ENCODE measurements at regions not wholly inside any gene's neighbourhood (a gene's known extent, or its start where the extent isn't known, plus 50 kb on each side); places are given as distances from the start of the nearest gene placed in this dataset.
A peak's percentile ranks its signal among the peaks of the same experiment; 100 is the strongest.

DNA sequence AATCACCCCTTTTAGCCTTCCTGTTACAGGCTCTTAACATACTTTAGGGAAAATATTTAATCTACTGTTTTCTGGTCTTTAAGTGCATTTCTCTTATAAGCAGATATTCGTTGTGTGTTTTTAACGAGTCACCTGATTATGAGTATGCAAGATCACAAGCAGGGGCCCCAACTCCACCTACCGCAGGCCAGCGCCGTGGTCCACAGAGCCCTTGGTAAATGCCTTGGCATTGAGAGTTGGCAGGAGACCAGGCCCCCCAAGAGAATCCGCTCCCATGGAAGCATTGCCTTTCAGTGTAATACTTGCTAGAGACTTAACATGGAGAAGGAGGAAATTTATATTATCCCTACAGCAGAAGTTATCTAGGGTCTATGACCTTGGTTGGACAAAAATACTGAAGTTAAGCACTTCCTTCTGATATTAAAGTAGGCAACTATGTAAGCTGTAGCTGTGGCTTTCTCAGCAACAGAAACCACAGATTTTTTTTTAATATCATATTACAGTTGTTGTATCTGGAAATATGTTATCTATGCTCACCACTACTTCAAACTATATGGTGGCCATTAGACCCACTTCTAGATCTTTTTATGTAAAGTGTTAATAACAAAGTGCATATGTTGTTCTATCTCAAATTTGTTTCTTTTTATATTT is 241.8 kb upstream of the MGAT5 start:
- Histone ChIP-seq H3K27me3 (ENCODE audit: control insufficient read depth in 2 of 2, insufficient read depth in 2 of 2, low read length in 2 of 2) (no peaks in the 10 kb centered on the region), H3K9me3 (ENCODE audit: control insufficient read depth in 2 of 3, low read length in 3 of 3) (no peaks in the 10 kb centered on the region), H3K4me1 (ENCODE audit: control insufficient read depth in 2 of 2, insufficient read depth in 2 of 2, low read length in 2 of 2) (no peaks in the 10 kb centered on the region), H3K36me3 (ENCODE audit: control insufficient read depth in 2 of 3, insufficient read depth in 3 of 3, low read length in 3 of 3) (no peaks in the 10 kb centered on the region), H3K27ac (ENCODE audit: low read depth, low read length) (no peak overlapping the region), H3K4me3 (ENCODE audit: low read length) (no peak overlapping the region)
- ChIA-PET CTCF (no interaction called here), POLR2A (no interaction called here)
- Mint-ChIP-seq H3K9me3 (no peaks in the 10 kb centered on the region), H3K36me3 (no peaks in the 10 kb centered on the region), H3K4me1 (no peaks in the 10 kb centered on the region), H3K4me3 (no peak overlapping the region), H3K27ac (no peak overlapping the region), H3K27me3 (peaks cover 0 to 2% (median 0%) of the 10 kb centered on the region in 5 donors)
- no peak for ATAC-seq
- intact Hi-C loops (cut with micrococcal nuclease): no loop called here
- DNase-seq: no peak

DNA sequence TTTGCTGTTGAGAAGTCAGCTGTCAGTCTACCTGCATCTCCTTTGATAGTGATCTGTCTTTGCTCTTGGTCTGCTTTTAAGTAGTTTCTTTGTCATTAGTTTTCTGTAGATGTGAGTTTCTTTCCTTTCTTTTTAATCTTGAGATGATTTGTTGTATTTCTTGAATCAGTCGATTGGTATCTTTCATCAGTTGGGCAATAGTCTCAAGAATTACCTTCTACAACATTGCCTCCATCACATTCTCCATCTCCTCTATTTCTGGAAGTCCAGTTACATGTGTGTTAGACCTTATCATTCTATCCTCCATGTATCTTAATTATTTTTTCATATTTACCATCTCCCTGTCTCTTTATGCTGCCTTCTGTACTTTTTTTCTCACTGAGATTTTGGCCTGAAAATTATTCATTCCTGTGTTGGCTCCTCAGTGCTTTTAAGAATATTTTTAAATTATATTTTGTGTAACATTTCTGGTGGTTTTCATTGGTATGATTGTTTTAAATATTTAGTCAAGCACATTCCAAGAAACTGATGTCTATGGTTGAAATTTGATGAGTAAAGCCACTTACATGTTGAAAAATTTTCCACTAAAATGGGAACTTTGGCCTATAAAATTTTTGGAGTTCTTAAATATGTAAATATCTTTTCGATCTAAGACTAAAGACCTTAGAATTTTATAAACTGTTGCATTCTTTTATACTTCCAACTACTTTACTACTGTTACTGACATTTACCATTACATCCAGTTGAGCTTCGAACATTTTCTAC is 239.5 kb upstream of the MGAT5 start:
- Histone ChIP-seq H3K4me1 (ENCODE audit: control insufficient read depth in 2 of 2, insufficient read depth in 2 of 2, low read length in 2 of 2) (no peaks in the 10 kb centered on the region), H3K27me3 (ENCODE audit: control insufficient read depth in 2 of 2, insufficient read depth in 2 of 2, low read length in 2 of 2) (no peaks in the 10 kb centered on the region), H3K9me3 (ENCODE audit: control insufficient read depth in 2 of 3, low read length in 3 of 3) (no peaks in the 10 kb centered on the region), H3K27ac (ENCODE audit: low read depth, low read length) (no peak overlapping the region), H3K36me3 (ENCODE audit: control insufficient read depth in 2 of 3, insufficient read depth in 3 of 3, low read length in 3 of 3) (no peaks in the 10 kb centered on the region), H3K4me3 (ENCODE audit: low read length) (no peak overlapping the region)
- H3K27ac Mint-ChIP-seq: no peak overlapping the region
- no peaks in the 10 kb centered on the region for H3K36me3 Mint-ChIP-seq
- intact Hi-C loops (cut with micrococcal nuclease): no loop called here
- no peak for DNase-seq
- no peaks in the 10 kb centered on the region for H3K4me1 Mint-ChIP-seq
- H3K4me3 Mint-ChIP-seq: no peak overlapping the region
- ChIA-PET POLR2A (no interaction called here), CTCF (no interaction called here)
- ATAC-seq: no peak
- no peaks in the 10 kb centered on the region for H3K27me3 Mint-ChIP-seq
- H3K9me3 Mint-ChIP-seq: no peaks in the 10 kb centered on the region

DNA sequence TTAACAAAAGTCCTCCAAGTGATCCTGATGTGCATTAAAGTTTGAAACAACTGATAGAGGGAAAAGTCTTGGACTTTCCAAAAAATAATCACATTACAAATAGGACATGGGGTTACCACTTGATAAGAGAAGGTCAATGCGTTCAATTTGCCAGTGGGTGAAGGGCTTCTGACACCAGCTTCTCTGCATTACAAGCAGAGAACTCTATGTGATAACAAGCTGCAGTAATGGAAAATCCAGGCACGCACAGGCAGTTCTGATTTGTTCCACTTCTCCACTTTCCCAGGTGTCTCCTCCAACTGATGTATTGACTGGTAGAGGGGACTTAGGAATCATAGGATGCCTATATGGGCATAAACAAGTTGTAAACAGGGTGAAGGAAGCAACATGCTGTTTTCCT is 234.0 kb upstream of the MGAT5 start:
- H3K36me3 ChIP-seq (ENCODE audit: control insufficient read depth in 2 of 3, insufficient read depth in 3 of 3, low read length in 3 of 3): no peaks in the 10 kb centered on the region
- Mint-ChIP-seq H3K27me3 (peaks cover 4 to 8% (median 5%) of the 10 kb centered on the region in 5 donors), H3K4me1 (peaks cover 0 to 16% (median 11%) of the 10 kb centered on the region in 7 donors), H3K27ac (no peak overlapping the region), H3K9me3 (no peaks in the 10 kb centered on the region), H3K36me3 (no peaks in the 10 kb centered on the region), H3K4me3 (no peak overlapping the region)
- no peaks in the 10 kb centered on the region for H3K27me3 ChIP-seq (ENCODE audit: control insufficient read depth in 2 of 2, insufficient read depth in 2 of 2, low read length in 2 of 2)
- H3K4me1 ChIP-seq (ENCODE audit: control insufficient read depth in 2 of 2, insufficient read depth in 2 of 2, low read length in 2 of 2): peaks cover 0 to 18% of the 10 kb centered on the region in 2 donors
- DNase-seq (no peak), ATAC-seq (no peak)
- ChIA-PET POLR2A (no interaction called here), CTCF (no interaction called here)
- no peaks in the 10 kb centered on the region for H3K9me3 ChIP-seq (ENCODE audit: control insufficient read depth in 2 of 3, low read length in 3 of 3)
- H3K4me3 ChIP-seq (ENCODE audit: low read length): no peak overlapping the region
- intact Hi-C loops (cut with micrococcal nuclease): no loop called here
- H3K27ac ChIP-seq (ENCODE audit: low read depth, low read length): no peak overlapping the region

DNA sequence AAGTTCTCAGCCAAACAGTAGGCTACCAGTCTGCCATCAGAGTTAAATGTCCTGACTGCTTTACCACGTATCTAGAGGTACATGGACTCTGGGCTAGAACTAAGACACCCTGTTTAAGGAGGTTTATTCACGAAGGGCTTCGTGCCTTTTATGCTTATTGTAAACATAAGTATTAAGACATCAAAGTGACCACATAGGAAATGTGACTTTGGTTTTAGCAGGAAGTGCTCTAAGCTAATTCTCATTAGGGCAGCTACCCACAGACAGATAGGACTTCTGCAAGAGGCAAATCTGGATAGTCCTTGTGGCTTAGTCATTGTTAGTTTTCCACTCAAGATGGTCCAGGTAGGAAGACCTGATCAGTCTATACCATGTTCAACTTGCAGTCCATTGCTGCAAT is 233.3 kb upstream of the MGAT5 start:
- no peaks in the 10 kb centered on the region for H3K9me3 Mint-ChIP-seq
- H3K4me1 ChIP-seq (ENCODE audit: control insufficient read depth in 2 of 2, insufficient read depth in 2 of 2, low read length in 2 of 2): peaks cover 0 to 18% of the 10 kb centered on the region in 2 donors
- no peak overlapping the region for H3K4me3 ChIP-seq (ENCODE audit: low read length)
- no peaks in the 10 kb centered on the region for H3K27me3 ChIP-seq (ENCODE audit: control insufficient read depth in 2 of 2, insufficient read depth in 2 of 2, low read length in 2 of 2)
- H3K27ac Mint-ChIP-seq: no peak overlapping the region
- no peaks in the 10 kb centered on the region for H3K9me3 ChIP-seq (ENCODE audit: control insufficient read depth in 2 of 3, low read length in 3 of 3)
- peaks cover 4 to 9% (median 5%) of the 10 kb centered on the region in 5 donors for H3K27me3 Mint-ChIP-seq
- intact Hi-C loops (cut with micrococcal nuclease): no loop called here
- POLR2A ChIA-PET: interaction anchor here (0.5 kb wide), 1 partner anchor 10 kb away, joined by 3 read pairs; no protein-coding TSS in a partner anchor
- no peaks in the 10 kb centered on the region for H3K36me3 Mint-ChIP-seq
- no peak overlapping the region for H3K4me3 Mint-ChIP-seq
- H3K36me3 ChIP-seq (ENCODE audit: control insufficient read depth in 2 of 3, insufficient read depth in 3 of 3, low read length in 3 of 3): no peaks in the 10 kb centered on the region
- no peak overlapping the region for H3K27ac ChIP-seq (ENCODE audit: low read depth, low read length)
- peaks cover 0 to 16% (median 11%) of the 10 kb centered on the region in 7 donors for H3K4me1 Mint-ChIP-seq
- CTCF ChIA-PET: no interaction called here
- ATAC-seq: peak; percentile 37
- no peak for DNase-seq

DNA sequence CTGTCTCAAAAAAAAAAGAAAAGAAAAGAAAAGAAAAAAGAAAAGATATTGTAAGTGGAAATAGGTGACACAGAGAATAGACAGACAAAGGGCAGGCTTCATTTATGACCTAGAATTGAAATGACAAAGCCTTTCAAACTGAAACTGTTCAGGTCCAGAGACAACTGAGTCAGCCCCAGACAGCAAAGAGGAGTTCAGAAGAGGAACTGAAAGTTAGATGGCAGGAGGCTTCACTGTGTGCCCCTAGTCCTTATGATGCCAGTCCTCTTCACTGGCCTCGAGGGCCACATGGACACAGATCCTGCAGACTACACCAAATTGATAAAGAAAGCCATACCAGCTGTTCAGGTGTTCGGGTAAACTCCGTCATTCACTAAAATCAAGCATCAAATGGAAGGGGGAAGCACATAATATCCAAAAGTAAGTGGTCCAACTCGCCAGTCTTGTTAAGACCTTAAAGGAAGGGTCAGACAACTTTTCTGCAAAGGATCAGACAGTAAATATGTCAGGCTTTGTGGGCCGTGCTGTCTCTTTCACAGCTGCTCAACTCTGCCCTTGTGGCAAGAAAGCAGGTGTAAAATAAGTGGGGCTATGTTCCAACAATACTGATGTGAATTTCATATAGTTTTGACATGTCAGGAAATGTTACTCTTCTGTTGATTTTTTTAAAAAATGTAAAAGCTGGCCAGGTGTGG is 231.9 kb upstream of the MGAT5 start:
- Mint-ChIP-seq H3K27me3 (peaks cover 9 to 18% (median 16%) of the 10 kb centered on the region in 5 donors), H3K4me3 (no peak overlapping the region), H3K9me3 (no peaks in the 10 kb centered on the region), H3K36me3 (no peaks in the 10 kb centered on the region), H3K4me1 (peaks cover 0 to 16% (median 11%) of the 10 kb centered on the region in 7 donors), H3K27ac (no peak overlapping the region)
- Histone ChIP-seq H3K9me3 (ENCODE audit: control insufficient read depth in 2 of 3, low read length in 3 of 3) (no peaks in the 10 kb centered on the region), H3K36me3 (ENCODE audit: control insufficient read depth in 2 of 3, insufficient read depth in 3 of 3, low read length in 3 of 3) (no peaks in the 10 kb centered on the region), H3K27ac (ENCODE audit: low read depth, low read length) (no peak overlapping the region), H3K4me1 (ENCODE audit: control insufficient read depth in 2 of 2, insufficient read depth in 2 of 2, low read length in 2 of 2) (peaks cover 0 to 18% of the 10 kb centered on the region in 2 donors), H3K4me3 (ENCODE audit: low read length) (no peak overlapping the region), H3K27me3 (ENCODE audit: control insufficient read depth in 2 of 2, insufficient read depth in 2 of 2, low read length in 2 of 2) (no peaks in the 10 kb centered on the region)
- DNase-seq (no peak), ATAC-seq (no peak)
- ChIA-PET CTCF (interaction anchor here (0.6 kb wide), 1 partner anchor 35 kb away, joined by 3 read pairs; no protein-coding TSS in a partner anchor), POLR2A (no interaction called here)
- intact Hi-C loops (cut with micrococcal nuclease): no loop called here

DNA sequence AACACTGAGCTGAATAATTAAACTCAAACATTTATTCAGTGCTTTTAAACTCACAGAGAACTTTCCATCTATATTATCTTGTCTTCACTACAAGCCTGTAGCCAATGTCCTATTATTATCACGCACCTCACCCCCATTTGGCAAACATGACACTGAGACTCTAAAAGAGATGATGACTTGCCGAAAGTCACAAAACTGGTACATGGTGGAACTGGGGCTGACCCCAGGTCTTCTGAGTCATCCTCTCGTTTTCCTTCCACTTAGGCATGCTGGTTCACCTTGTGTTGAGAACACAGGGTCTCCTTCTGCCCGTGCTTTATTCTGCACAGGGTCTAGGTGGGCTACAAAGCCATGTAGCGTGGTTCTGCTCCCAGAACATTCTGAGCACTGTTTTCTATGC is 230.0 kb upstream of the MGAT5 start:
- no peak for ATAC-seq
- no peak overlapping the region for H3K27ac ChIP-seq (ENCODE audit: low read depth, low read length)
- H3K4me1 ChIP-seq (ENCODE audit: control insufficient read depth in 2 of 2, insufficient read depth in 2 of 2, low read length in 2 of 2): peaks cover 0 to 18% of the 10 kb centered on the region in 2 donors
- no peaks in the 10 kb centered on the region for H3K27me3 ChIP-seq (ENCODE audit: control insufficient read depth in 2 of 2, insufficient read depth in 2 of 2, low read length in 2 of 2)
- Mint-ChIP-seq H3K36me3 (no peaks in the 10 kb centered on the region), H3K27me3 (peaks cover 19 to 35% (median 29%) of the 10 kb centered on the region in 5 donors), H3K9me3 (no peaks in the 10 kb centered on the region), H3K4me1 (peaks cover 0 to 16% (median 11%) of the 10 kb centered on the region in 7 donors), H3K27ac (no peak overlapping the region), H3K4me3 (no peak overlapping the region)
- POLR2A ChIA-PET: no interaction called here
- CTCF ChIA-PET: no interaction called here
- H3K36me3 ChIP-seq (ENCODE audit: control insufficient read depth in 2 of 3, insufficient read depth in 3 of 3, low read length in 3 of 3): no peaks in the 10 kb centered on the region
- no peak overlapping the region for H3K4me3 ChIP-seq (ENCODE audit: low read length)
- intact Hi-C loops (cut with micrococcal nuclease): no loop called here
- H3K9me3 ChIP-seq (ENCODE audit: control insufficient read depth in 2 of 3, low read length in 3 of 3): no peaks in the 10 kb centered on the region
- DNase-seq: no peak
